Right lobe of liver (tissue), 4 donors: ENCODE measurements at regions not wholly inside any gene's neighbourhood (a gene's known extent, or its start where the extent isn't known, plus 50 kb on each side); places are given as distances from the start of the nearest gene placed in this dataset.

Source experiments
- POLR2A ChIP-seq: fragments of 450-650 bp; IDR thresholded peaks from one replicate; pipeline ENCODE4 v1.6.1; 2017; ENCODE audit warnings: antibody characterized with exemption, mild to moderate bottlenecking
- TF ChIP-seq, protein P1 (sequence below), 4 donors: fragments of 200-600 bp in 3 of 4; fragments of 450-650 bp in 1 of 4; IDR thresholded peaks; one replicate each; pipeline versions ENCODE4 v1.5.1 to v1.8.0; 2016 to 2022; ENCODE audit warnings: antibody characterized with exemption in 4 of 4, mild to moderate bottlenecking in 2 of 4
- donor health status: DM: no; HTN: no; CAD: no.
- donor health status: DM: no; HTN: no; CAD: no.
- donor health status: DM: no; HTN: yes; CAD: no.

GRCh38 chr1:232287676-232288569 lies 342.0 kb downstream of the SIPA1L2 start:
- TF ChIP-seq, protein P1, sequence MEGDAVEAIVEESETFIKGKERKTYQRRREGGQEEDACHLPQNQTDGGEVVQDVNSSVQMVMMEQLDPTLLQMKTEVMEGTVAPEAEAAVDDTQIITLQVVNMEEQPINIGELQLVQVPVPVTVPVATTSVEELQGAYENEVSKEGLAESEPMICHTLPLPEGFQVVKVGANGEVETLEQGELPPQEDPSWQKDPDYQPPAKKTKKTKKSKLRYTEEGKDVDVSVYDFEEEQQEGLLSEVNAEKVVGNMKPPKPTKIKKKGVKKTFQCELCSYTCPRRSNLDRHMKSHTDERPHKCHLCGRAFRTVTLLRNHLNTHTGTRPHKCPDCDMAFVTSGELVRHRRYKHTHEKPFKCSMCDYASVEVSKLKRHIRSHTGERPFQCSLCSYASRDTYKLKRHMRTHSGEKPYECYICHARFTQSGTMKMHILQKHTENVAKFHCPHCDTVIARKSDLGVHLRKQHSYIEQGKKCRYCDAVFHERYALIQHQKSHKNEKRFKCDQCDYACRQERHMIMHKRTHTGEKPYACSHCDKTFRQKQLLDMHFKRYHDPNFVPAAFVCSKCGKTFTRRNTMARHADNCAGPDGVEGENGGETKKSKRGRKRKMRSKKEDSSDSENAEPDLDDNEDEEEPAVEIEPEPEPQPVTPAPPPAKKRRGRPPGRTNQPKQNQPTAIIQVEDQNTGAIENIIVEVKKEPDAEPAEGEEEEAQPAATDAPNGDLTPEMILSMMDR (IDR thresholded peaks at IDR 0.05), result no peak
- no peak for TF ChIP-seq POLR2A
